GM18868 (cell line): ENCODE measurements at regions not wholly inside any gene's neighbourhood (a gene's known extent, or its start where the extent isn't known, plus 50 kb on each side); places are given as distances from the start of the nearest gene placed in this dataset.
"Not testable (repeated sequence)": the region's sequence is repeated elsewhere in the genome, so short reads cannot be mapped to it uniquely, and the experiment has no call there.

Experiments
- ATAC-seq: cut with Tn5 transposase; IDR thresholded peaks from one replicate; pipeline ENCODE4 v1.9.1; 2021; ENCODE audit warnings: mild to moderate bottlenecking, moderate library complexity; ENCODE audit not compliant: unreplicated experiment

- ATAC-seq = no peak
Measured at GRCh38 chr3:110644203-110644602, 427.4 kb upstream of the NECTIN3 start.

GRCh38 chr3:110646055-110646454 is 425.6 kb upstream of the NECTIN3 start:
- no peak for ATAC-seq

GRCh38 chr3:110646496-110646895 is 425.1 kb upstream of the NECTIN3 start:
- ATAC-seq = no peak

GRCh38 chr3:110647586-110647985 is 424.0 kb upstream of the NECTIN3 start:
- no peak for ATAC-seq

- ATAC-seq = no peak
Measured at GRCh38 chr3:110650741-110651140, 420.9 kb upstream of the NECTIN3 start.

GRCh38 chr3:110654843-110655502 is 416.6 kb upstream of the NECTIN3 start:
- no peak for ATAC-seq

GRCh38 chr3:110656394-110657025 is 415.1 kb upstream of the NECTIN3 start:
- no peak for ATAC-seq

- ATAC-seq = no peak
Measured at GRCh38 chr3:110664148-110664547, 407.5 kb upstream of the NECTIN3 start.

- ATAC-seq = no peak
Measured at GRCh38 chr3:110666495-110666894, 405.1 kb upstream of the NECTIN3 start.

GRCh38 chr3:110667216-110667615 is 404.4 kb upstream of the NECTIN3 start:
- ATAC-seq = no peak

GRCh38 chr3:110670407-110670806 is 401.2 kb upstream of the NECTIN3 start:
- ATAC-seq = no peak

- ATAC-seq = no peak
Measured at GRCh38 chr3:110677506-110677905, 394.1 kb upstream of the NECTIN3 start.

GRCh38 chr3:110679285-110679684 is 392.3 kb upstream of the NECTIN3 start:
- ATAC-seq = no peak

GRCh38 chr3:110680450-110680849 is 391.2 kb upstream of the NECTIN3 start:
- no peak for ATAC-seq

GRCh38 chr3:110684466-110684865 is 387.1 kb upstream of the NECTIN3 start:
- no peak for ATAC-seq

GRCh38 chr3:110685630-110686029 is 386.0 kb upstream of the NECTIN3 start:
- no peak for ATAC-seq

- ATAC-seq = no peak
Measured at GRCh38 chr3:110686701-110687100, 384.9 kb upstream of the NECTIN3 start.

GRCh38 chr3:110687138-110687537 is 384.5 kb upstream of the NECTIN3 start:
- no peak for ATAC-seq

GRCh38 chr3:110697961-110698360 is 373.7 kb upstream of the NECTIN3 start:
- no peak for ATAC-seq

GRCh38 chr3:110704332-110704731 is 367.3 kb upstream of the NECTIN3 start:
- ATAC-seq = not testable (repeated sequence)

- no peak for ATAC-seq
Measured at GRCh38 chr3:110708156-110708555, 363.5 kb upstream of the NECTIN3 start.

- ATAC-seq = no peak
Measured at GRCh38 chr3:110710156-110710555, 361.5 kb upstream of the NECTIN3 start.

GRCh38 chr3:110710603-110711002 is 361.0 kb upstream of the NECTIN3 start:
- ATAC-seq = no peak
